Esophagus squamous epithelium (tissue), 5 donors: ENCODE measurements at regions not wholly inside any gene's neighbourhood (a gene's known extent, or its start where the extent isn't known, plus 50 kb on each side); places are given as distances from the start of the nearest gene placed in this dataset.

Source experiments
- DNase-seq: peaks from one replicate; lab custom pipeline; 2025; lab: John Stamatoyannopoulos, UW
- H3K27ac ChIP-seq, 4 donors: fragments of 200-600 bp; sonication (generic); one replicate each; pipeline ENCODE4 v1.5.1; 2016 to 2019; ENCODE audit warnings: mild to moderate bottlenecking in 1 of 4
- H3K27me3 ChIP-seq, 4 donors: fragments of 200-600 bp; sonication (generic); 1 replicate in 3 of 4; 2 replicates in 1 of 4; pipeline versions ENCODE4 v1.5.1 to v1.6.0; 2017 to 2021; ENCODE audit warnings: antibody characterized with exemption in 1 of 4
- H3K36me3 ChIP-seq, 3 donors: fragments of 200-600 bp; sonication (generic); one replicate each; pipeline ENCODE4 v1.5.1; 2016 to 2019
- H3K4me1 ChIP-seq, 3 donors: fragments of 200-600 bp; sonication (generic); one replicate each; pipeline ENCODE4 v1.5.1; 2017 to 2019
- H3K4me3 ChIP-seq, 4 donors: fragments of 200-600 bp; sonication (generic); 1 replicate in 3 of 4; 2 replicates in 1 of 4; pipeline ENCODE4 v1.5.1; 2016 to 2019; ENCODE audit warnings: mild to moderate bottlenecking in 2 of 4, moderate library complexity in 1 of 4
- H3K9me3 ChIP-seq, 3 donors: fragments of 200-600 bp; sonication (generic); one replicate each; pipeline ENCODE4 v1.5.1; 2016 to 2019
- POLR2A ChIP-seq, 4 donors: fragments of 450-650 bp; IDR thresholded peaks; one replicate each; pipeline ENCODE4 v1.6.1; 2017; ENCODE audit warnings: antibody characterized with exemption in 4 of 4, mild to moderate bottlenecking in 4 of 4, moderate library complexity in 3 of 4
- WGBS, 2 donors: methylation state at CpG; one replicate each; pipeline ENCODE4 v1.1.5; 2018; 5-methylcytosine and 5-hydroxymethylcytosine counted together
- intact Hi-C: fragments of 100-400 bp; cut with DNase I; formaldehyde crosslinking; loops from one replicate; pipeline ENCODE4 v1.15.0; 2022
- TF ChIP-seq, protein P1 (sequence below), 6 experiments: fragments of 450-650 bp in 4 of 6; fragments of 200-600 bp in 2 of 6; sonication (generic) in 2 of 6; IDR thresholded peaks; one replicate each; pipeline ENCODE4 v1.5.1; 2016 to 2019; ENCODE audit warnings: antibody characterized with exemption in 6 of 6, mild to moderate bottlenecking in 4 of 6, moderate library complexity in 4 of 6
- donor health status: DM: yes; HTN: yes; CAD: no.

DNA sequence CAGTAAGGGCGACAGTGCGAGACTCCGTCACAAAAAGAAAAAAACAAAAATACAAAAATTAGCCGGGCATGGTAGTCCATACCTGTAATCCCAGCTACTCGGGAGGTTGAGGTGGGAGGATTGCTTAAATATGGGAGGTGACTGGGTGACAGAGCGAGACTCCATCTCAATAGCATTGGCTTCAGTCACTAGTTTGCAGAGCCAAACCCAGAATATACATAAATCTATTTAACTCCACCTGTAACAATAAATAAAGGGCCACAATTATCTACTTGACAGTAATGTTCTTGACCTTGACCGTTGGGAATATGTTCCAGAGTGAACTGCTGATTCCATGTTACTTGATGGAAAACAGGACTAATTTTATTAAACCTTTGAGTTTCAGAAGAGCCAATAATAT, 198.9 kb upstream of the MDGA2 start:
- H3K9me3 ChIP-seq = peaks cover 0 to 4% (median 0%) of the 10 kb centered on the region in 3 donors
- H3K36me3 ChIP-seq = no peaks in the 10 kb centered on the region
- H3K27ac ChIP-seq = no peak overlapping the region
- no peak overlapping the region for H3K4me3 ChIP-seq
- intact Hi-C loops = no loop called here
- DNase-seq = no peak
- 80 to 81% methylated on average over 7 of the region's 7 CpGs for WGBS, 2 donors
- H3K27me3 ChIP-seq = no peaks in the 10 kb centered on the region
- no peak for TF ChIP-seq POLR2A (IDR thresholded peaks at IDR 0.05)
- TF ChIP-seq, protein P1, sequence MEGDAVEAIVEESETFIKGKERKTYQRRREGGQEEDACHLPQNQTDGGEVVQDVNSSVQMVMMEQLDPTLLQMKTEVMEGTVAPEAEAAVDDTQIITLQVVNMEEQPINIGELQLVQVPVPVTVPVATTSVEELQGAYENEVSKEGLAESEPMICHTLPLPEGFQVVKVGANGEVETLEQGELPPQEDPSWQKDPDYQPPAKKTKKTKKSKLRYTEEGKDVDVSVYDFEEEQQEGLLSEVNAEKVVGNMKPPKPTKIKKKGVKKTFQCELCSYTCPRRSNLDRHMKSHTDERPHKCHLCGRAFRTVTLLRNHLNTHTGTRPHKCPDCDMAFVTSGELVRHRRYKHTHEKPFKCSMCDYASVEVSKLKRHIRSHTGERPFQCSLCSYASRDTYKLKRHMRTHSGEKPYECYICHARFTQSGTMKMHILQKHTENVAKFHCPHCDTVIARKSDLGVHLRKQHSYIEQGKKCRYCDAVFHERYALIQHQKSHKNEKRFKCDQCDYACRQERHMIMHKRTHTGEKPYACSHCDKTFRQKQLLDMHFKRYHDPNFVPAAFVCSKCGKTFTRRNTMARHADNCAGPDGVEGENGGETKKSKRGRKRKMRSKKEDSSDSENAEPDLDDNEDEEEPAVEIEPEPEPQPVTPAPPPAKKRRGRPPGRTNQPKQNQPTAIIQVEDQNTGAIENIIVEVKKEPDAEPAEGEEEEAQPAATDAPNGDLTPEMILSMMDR (IDR thresholded peaks at IDR 0.05) = no peak
- no peaks in the 10 kb centered on the region for H3K4me1 ChIP-seq

DNA sequence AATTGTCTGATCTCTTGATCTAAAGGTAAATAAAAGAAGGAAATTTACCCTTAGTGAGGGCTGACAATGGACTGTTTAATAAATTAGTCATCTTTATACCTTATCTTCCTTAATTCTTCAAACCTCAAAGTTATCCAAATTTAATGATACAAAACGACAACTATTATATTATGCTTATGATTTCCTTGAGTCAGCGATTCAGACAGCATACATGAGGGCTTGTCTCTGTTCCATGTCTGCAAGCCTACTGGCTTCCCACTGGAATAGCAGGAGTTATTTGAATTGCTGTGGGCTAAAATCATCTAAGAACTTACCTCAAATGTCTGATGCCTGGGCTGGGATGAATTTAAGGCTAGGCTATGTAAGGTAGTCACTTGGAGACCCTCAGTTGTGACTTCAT, 197.2 kb upstream of the MDGA2 start:
- Histone ChIP-seq H3K27ac (no peak overlapping the region), H3K9me3 (peaks cover 0 to 4% (median 0%) of the 10 kb centered on the region in 3 donors), H3K36me3 (no peaks in the 10 kb centered on the region), H3K4me1 (no peaks in the 10 kb centered on the region), H3K27me3 (no peaks in the 10 kb centered on the region), H3K4me3 (no peak overlapping the region)
- no peak for DNase-seq
- no peak for TF ChIP-seq POLR2A (IDR thresholded peaks at IDR 0.05)
- TF ChIP-seq, protein P1 (IDR thresholded peaks at IDR 0.05) = no peak
- 89 to 93% methylated on average over 2 of the region's 2 CpGs for WGBS, 2 donors
- intact Hi-C loops = no loop called here

DNA sequence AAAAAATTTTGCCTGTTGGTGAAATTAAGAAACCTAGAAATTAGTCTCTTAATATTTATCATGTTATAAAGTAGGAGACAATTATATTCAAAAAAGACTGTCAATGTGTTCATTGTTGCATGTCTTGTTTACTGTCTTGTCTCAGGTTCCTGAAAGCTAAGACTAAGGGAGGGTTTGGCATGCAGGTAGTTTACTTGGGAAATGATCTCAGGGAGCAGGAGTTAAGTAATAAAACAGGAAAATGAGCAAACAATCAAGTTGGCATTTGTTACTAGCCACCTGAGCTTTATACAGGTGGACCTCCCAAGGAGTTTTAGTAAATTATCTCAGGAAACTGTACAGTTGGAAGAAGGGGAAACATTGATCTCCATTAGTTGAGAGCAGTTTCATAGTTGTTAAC, 188.0 kb upstream of the MDGA2 start:
- no peaks in the 10 kb centered on the region for H3K36me3 ChIP-seq
- intact Hi-C loops = no loop called here
- DNase-seq = no peak
- H3K27ac ChIP-seq = no peak overlapping the region
- H3K9me3 ChIP-seq = no peaks in the 10 kb centered on the region
- no peaks in the 10 kb centered on the region for H3K4me1 ChIP-seq
- no peak overlapping the region for H3K4me3 ChIP-seq
- no peaks in the 10 kb centered on the region for H3K27me3 ChIP-seq
- TF ChIP-seq, protein P1 (IDR thresholded peaks at IDR 0.05) = no peak
- no peak for TF ChIP-seq POLR2A (IDR thresholded peaks at IDR 0.05)

DNA sequence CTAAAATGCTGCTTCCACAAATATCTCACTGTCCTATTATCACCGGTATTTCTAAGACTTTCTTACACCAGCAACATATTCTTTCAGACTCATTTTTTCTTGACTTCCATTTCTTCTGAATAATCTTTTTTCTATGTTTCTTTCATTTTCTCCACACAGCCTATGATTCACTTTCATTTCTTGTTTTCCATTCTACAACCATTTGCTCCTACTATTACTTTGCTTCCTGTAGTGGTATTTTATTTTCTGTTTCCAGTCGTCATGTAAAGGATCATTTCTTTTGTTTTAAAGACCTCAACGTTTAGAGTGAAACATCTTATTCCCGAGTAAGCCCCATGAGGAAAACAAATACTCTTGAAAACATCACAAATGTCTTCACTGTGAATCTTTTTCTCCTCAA, 182.2 kb upstream of the MDGA2 start:
- Histone ChIP-seq H3K9me3 (no peaks in the 10 kb centered on the region), H3K4me3 (no peak overlapping the region), H3K4me1 (no peaks in the 10 kb centered on the region), H3K36me3 (no peaks in the 10 kb centered on the region), H3K27me3 (no peaks in the 10 kb centered on the region), H3K27ac (no peak overlapping the region)
- intact Hi-C loops = no loop called here
- TF ChIP-seq, protein P1 (IDR thresholded peaks at IDR 0.05) = no peak
- no peak for TF ChIP-seq POLR2A (IDR thresholded peaks at IDR 0.05)
- no peak for DNase-seq
- WGBS, 2 donors = 54 to 75% methylated on average over 4 of the region's 4 CpGs

DNA sequence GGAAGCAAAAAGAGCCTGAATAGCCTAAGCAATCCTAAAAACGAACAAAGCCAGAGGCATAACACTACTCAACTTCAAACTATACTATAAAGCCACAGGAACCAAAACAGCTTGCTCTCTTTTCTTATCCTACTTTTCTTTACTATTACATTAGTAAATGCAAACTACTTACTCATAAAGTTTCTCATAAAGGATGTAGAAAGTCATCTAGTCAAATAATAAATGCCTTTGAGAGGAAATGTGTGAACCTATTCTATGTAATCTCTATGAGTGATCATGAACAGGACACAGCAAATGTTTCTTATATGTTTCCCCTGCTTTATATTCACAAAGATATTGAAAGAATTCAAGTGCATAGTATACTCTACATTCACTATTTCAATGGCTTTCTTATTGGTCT, 176.9 kb upstream of the MDGA2 start:
- Histone ChIP-seq H3K36me3 (no peaks in the 10 kb centered on the region), H3K4me3 (no peak overlapping the region), H3K27me3 (no peaks in the 10 kb centered on the region), H3K27ac (no peak overlapping the region), H3K4me1 (no peaks in the 10 kb centered on the region), H3K9me3 (no peaks in the 10 kb centered on the region)
- DNase-seq = no peak
- TF ChIP-seq POLR2A (IDR thresholded peaks at IDR 0.05) = no peak
- TF ChIP-seq, protein P1 (IDR thresholded peaks at IDR 0.05) = no peak
- intact Hi-C loops = no loop called here
- 0% methylated on average over 1 of the region's 1 CpG for WGBS, 2 donors
